ENCODE measurements at regions not wholly inside any gene's neighbourhood (a gene's known extent, or its start where the extent isn't known, plus 50 kb on each side); places are given as distances from the start of the nearest gene placed in this dataset.
"Not testable (repeated sequence)": the region's sequence is repeated elsewhere in the genome, so short reads cannot be mapped to it uniquely, and the experiment has no call there.

GRCh38 chr10:123283371-123283770 lies 129.2 kb downstream of the BUB3 start:
- TF ChIP-seq EZH2 (IDR thresholded peaks at IDR 0.05; ENCODE audit: insufficient read depth, poor library complexity, severe bottlenecking); EZH2phosphoT487 (IDR thresholded peaks at IDR 0.05; ENCODE audit: insufficient read depth, low read depth): not testable (repeated sequence)

Data from GM23248 (cell line).